Gastrocnemius medialis (tissue), 4 donors: ENCODE measurements at regions not wholly inside any gene's neighbourhood (a gene's known extent, or its start where the extent isn't known, plus 50 kb on each side); places are given as distances from the start of the nearest gene placed in this dataset.

Source experiments
- ATAC-seq, 2 donors: fragments of 150-250 bp; one replicate each; pipeline ENCODE4 v1.9.1; 2016
- DNase-seq, 2 donors: peaks; one replicate each; pipeline ENCODE4 v3.0.0-alpha.2; 2019
- H3K27ac ChIP-seq, 4 donors: fragments of 200-600 bp; sonication (generic); 1 replicate in 1 of 4; 2 replicates in 3 of 4; pipeline ENCODE4 v1.5.1; 2016 to 2018; ENCODE audit warnings: mild to moderate bottlenecking in 2 of 4, moderate library complexity in 1 of 4
- H3K27me3 ChIP-seq, 3 donors: fragments of 200-600 bp; sonication (generic) in 2 of 3; 1 replicate in 1 of 3; 2 replicates in 2 of 3; pipeline versions ENCODE4 v1.5.1 to v1.6.0; 2016 to 2019; ENCODE audit warnings: mild to moderate bottlenecking in 1 of 3, moderate library complexity in 1 of 3
- H3K36me3 ChIP-seq, 2 donors: fragments of 200-600 bp; sonication (generic) in 1 of 2; one replicate each; pipeline ENCODE4 v1.5.1; 2017 to 2018
- H3K4me1 ChIP-seq, 2 donors: fragments of 200-600 bp; sonication (generic) in 1 of 2; one replicate each; pipeline ENCODE4 v1.5.1; 2016 to 2017; ENCODE audit warnings: mild to moderate bottlenecking in 2 of 2
- H3K4me3 ChIP-seq, 4 donors: fragments of 200-600 bp; sonication (generic) in 3 of 4; 1 replicate in 1 of 4; 2 replicates in 3 of 4; pipeline ENCODE4 v1.5.1; 2016 to 2019; ENCODE audit warnings: mild to moderate bottlenecking in 2 of 4
- H3K9me3 ChIP-seq, 3 donors: fragments of 200-600 bp; sonication (generic) in 2 of 3; 1 replicate in 1 of 3; 2 replicates in 2 of 3; pipeline ENCODE4 v1.5.1; 2016 to 2019
- POLR2A ChIP-seq, 2 donors: fragments of 450-650 bp; IDR thresholded peaks; one replicate each; pipeline ENCODE4 v1.6.1; 2017; ENCODE audit warnings: antibody characterized with exemption in 2 of 2, mild to moderate bottlenecking in 2 of 2, moderate library complexity in 2 of 2
- in situ Hi-C, 4 donors: fragments of 200-750 bp; cut with MboI; loops; one replicate each; pipeline versions ENCODE4 v1.15.0 to v1.8.0; 2017; ENCODE audit warnings: low sequenced_read_pairs in 4 of 4
- intact Hi-C: fragments of 100-400 bp; cut with DNase I; formaldehyde crosslinking; loops from one replicate; pipeline ENCODE4 v1.15.1; 2023; ENCODE audit warnings: low total_unique reads
- TF ChIP-seq, protein P1 (sequence below), 5 experiments: fragments of 450-650 bp in 3 of 5; fragments of 200-600 bp in 2 of 5; sonication (generic) in 2 of 5; IDR thresholded peaks in 4 of 5; conservative IDR thresholded peaks in 1 of 5; 1 replicate in 4 of 5; 2 replicates in 1 of 5; pipeline ENCODE4 v1.5.1; 2016 to 2019; ENCODE audit warnings: antibody characterized with exemption in 5 of 5, mild to moderate bottlenecking in 3 of 5, moderate library complexity in 3 of 5

DNA sequence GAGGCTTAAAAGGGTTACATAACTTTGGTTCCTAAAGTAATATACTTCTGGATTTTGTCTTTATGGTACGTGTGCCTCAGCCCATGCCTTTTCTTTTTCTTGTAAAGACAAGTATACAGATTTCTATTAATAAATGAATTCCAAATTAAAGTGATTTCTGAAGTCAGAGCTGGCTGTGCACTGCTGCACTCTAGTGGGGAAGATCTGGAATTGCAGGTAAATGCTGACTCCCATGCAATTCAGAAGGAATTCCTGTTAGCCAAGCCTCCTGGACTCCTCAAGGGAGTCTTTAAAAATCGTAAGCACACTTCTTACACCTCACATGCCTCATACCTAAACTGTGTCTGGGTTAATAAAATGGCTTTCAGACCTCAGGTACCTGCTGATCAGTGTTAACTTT is 118.4 kb upstream of the SLC7A1 start:
- Histone ChIP-seq H3K36me3 (no peaks in the 10 kb centered on the region), H3K9me3 (no peaks in the 10 kb centered on the region), H3K27me3 (no peaks in the 10 kb centered on the region), H3K4me1 (no peaks in the 10 kb centered on the region), H3K4me3 (no peak overlapping the region), H3K27ac (no peak overlapping the region)
- ATAC-seq (no peak), DNase-seq (no peak)
- in situ Hi-C loops (no loop called here), intact Hi-C loops (no loop called here)
- TF ChIP-seq, protein P1, sequence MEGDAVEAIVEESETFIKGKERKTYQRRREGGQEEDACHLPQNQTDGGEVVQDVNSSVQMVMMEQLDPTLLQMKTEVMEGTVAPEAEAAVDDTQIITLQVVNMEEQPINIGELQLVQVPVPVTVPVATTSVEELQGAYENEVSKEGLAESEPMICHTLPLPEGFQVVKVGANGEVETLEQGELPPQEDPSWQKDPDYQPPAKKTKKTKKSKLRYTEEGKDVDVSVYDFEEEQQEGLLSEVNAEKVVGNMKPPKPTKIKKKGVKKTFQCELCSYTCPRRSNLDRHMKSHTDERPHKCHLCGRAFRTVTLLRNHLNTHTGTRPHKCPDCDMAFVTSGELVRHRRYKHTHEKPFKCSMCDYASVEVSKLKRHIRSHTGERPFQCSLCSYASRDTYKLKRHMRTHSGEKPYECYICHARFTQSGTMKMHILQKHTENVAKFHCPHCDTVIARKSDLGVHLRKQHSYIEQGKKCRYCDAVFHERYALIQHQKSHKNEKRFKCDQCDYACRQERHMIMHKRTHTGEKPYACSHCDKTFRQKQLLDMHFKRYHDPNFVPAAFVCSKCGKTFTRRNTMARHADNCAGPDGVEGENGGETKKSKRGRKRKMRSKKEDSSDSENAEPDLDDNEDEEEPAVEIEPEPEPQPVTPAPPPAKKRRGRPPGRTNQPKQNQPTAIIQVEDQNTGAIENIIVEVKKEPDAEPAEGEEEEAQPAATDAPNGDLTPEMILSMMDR (IDR thresholded peaks at IDR 0.05 in 4 of 5, conservative IDR thresholded peaks at IDR 0.05 in 1 of 5) = peak in 1 of 5 experiments; percentile 25
- no peak for TF ChIP-seq POLR2A (IDR thresholded peaks at IDR 0.05)

DNA sequence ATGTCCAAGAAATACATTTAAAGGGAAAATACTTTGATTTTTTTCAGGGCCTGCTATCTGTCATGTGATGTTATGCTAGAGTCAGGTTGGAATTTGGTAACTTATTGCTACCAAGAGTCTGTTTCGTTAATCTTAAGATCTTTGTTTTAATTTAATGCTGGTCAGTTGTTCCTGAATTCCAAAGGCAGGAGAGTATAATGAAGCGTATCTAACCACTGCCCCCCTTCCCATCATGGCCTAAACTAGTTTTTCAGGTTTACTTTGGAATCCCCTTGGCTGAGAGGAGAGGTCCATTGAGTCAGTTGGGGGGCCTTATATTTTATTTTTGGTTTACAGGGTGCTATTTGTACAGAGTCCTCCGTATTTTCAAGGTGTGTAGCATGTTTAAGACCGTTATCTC is 116.3 kb upstream of the SLC7A1 start:
- H3K36me3 ChIP-seq = no peaks in the 10 kb centered on the region
- H3K27ac ChIP-seq = no peak overlapping the region
- H3K4me1 ChIP-seq = no peaks in the 10 kb centered on the region
- in situ Hi-C loops = no loop called here
- no peak for TF ChIP-seq POLR2A (IDR thresholded peaks at IDR 0.05)
- TF ChIP-seq, protein P1 (IDR thresholded peaks at IDR 0.05 in 4 of 5, conservative IDR thresholded peaks at IDR 0.05 in 1 of 5) = no peak
- H3K9me3 ChIP-seq = no peaks in the 10 kb centered on the region
- ATAC-seq = no peak
- no peak for DNase-seq
- H3K27me3 ChIP-seq = no peaks in the 10 kb centered on the region
- intact Hi-C loops = no loop called here
- no peak overlapping the region for H3K4me3 ChIP-seq

DNA sequence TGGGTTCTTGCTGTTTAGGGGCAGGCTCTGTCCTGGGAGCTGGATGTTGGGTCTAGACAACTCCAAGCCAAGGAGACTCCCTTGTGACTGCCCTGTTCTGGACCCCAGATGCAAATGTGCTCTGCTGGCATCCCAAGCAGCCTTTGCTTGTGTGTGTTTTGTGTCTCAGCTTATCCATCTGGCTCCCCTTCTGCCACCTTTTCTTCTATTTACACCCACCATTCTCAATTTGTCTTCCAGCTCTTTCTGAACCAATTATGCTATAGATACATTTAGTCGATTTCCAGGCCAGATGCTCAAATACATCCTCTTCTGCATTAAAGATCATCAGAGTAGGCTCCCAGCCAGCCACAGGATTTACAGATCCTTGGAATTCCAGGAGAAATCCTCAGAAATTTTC is 115.0 kb upstream of the SLC7A1 start:
- intact Hi-C loops (no loop called here), in situ Hi-C loops (no loop called here)
- no peak for DNase-seq
- no peak overlapping the region for H3K4me3 ChIP-seq
- TF ChIP-seq POLR2A (IDR thresholded peaks at IDR 0.05) = no peak
- TF ChIP-seq, protein P1 (IDR thresholded peaks at IDR 0.05 in 4 of 5, conservative IDR thresholded peaks at IDR 0.05 in 1 of 5) = no peak
- ATAC-seq = no peak
- no peaks in the 10 kb centered on the region for H3K4me1 ChIP-seq
- H3K36me3 ChIP-seq = no peaks in the 10 kb centered on the region
- no peaks in the 10 kb centered on the region for H3K9me3 ChIP-seq
- no peak overlapping the region for H3K27ac ChIP-seq
- H3K27me3 ChIP-seq = no peaks in the 10 kb centered on the region

DNA sequence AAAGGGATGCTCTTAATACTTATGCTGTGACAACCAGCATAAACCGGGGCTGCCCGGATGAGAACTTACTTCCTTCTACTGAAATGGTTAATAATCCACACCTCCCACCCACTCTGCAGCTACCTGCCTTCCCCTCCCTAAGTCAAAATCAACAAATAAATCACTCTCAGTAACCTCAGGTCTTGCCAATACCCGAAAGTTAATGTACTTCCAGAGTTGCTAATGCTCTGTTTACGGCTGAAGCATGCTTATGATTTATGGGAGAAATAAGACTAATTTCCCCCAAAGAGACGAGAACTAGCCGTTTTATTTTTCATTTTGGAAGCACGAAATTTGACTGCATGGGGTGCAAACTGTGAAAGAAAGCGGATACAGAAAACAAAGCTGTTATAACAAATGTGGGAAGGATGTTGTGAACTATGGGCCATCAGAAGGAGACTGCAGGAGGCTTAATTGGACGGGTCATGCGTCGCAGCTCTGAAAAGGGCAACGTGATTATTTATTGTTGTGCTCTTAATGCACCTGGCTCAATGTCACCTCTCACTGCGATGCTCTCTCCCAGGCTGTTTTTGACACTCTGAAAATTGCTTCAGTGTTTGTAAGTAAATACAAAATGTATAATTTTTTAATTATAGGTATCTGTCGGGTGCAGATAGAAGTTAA is 114.0 kb upstream of the SLC7A1 start:
- TF ChIP-seq POLR2A (IDR thresholded peaks at IDR 0.05) = no peak
- TF ChIP-seq, protein P1 (IDR thresholded peaks at IDR 0.05 in 4 of 5, conservative IDR thresholded peaks at IDR 0.05 in 1 of 5) = no peak
- Histone ChIP-seq H3K4me1 (peaks cover 0 to 5% of the 10 kb centered on the region in 2 donors), H3K4me3 (no peak overlapping the region), H3K36me3 (no peaks in the 10 kb centered on the region), H3K27me3 (no peaks in the 10 kb centered on the region), H3K9me3 (no peaks in the 10 kb centered on the region), H3K27ac (no peak overlapping the region)
- DNase-seq (no peak), ATAC-seq (no peak)
- intact Hi-C loops (loop anchor here (5.0 kb wide), 1 partner anchor 202 kb away; no protein-coding TSS in a partner anchor), in situ Hi-C loops (no loop called here)
